GM10266 (cell line): ENCODE measurements at regions not wholly inside any gene's neighbourhood (a gene's known extent, or its start where the extent isn't known, plus 50 kb on each side); places are given as distances from the start of the nearest gene placed in this dataset.

Source experiments
- DNase-seq: peaks from one replicate; pipeline ENCODE4 v3.0.0; 2012; ENCODE audit errors: extremely low spot score
- CTCF ChIP-seq: IDR thresholded peaks from 2 replicates; pipeline ENCODE4 v1.5.1; 2012; ENCODE audit warnings: mild to moderate bottlenecking, low read depth; ENCODE audit not compliant: control insufficient read depth, insufficient read depth; ENCODE audit errors: missing control alignments

GRCh38 chr22:49436056-49436455, 391.6 kb downstream of the BRD1 start:
- DNase-seq = no peak
- no peak for TF ChIP-seq CTCF

GRCh38 chr22:49435596-49435995, 392.1 kb downstream of the BRD1 start:
- no peak for DNase-seq
- no peak for TF ChIP-seq CTCF

GRCh38 chr22:49433717-49434611, 393.7 kb downstream of the BRD1 start:
- DNase-seq = no peak
- no peak for TF ChIP-seq CTCF

- no peak for TF ChIP-seq CTCF
- no peak for DNase-seq
Measured at GRCh38 chr22:49432897-49433443, 394.7 kb downstream of the BRD1 start.

GRCh38 chr22:49432211-49432896, 395.3 kb downstream of the BRD1 start:
- DNase-seq = no peak
- TF ChIP-seq CTCF = no peak

- TF ChIP-seq CTCF = no peak
- no peak for DNase-seq
Measured at GRCh38 chr22:49431551-49431950, 396.1 kb downstream of the BRD1 start.
